ENCODE measurements at regions not wholly inside any gene's neighbourhood (a gene's known extent, or its start where the extent isn't known, plus 50 kb on each side); places are given as distances from the start of the nearest gene placed in this dataset.

- no peak for DNase-seq
Observed at GRCh38 chr3:188046561-188047211, 107.3 kb upstream of the LPP start.

- DNase-seq, result no peak
Observed at GRCh38 chr3:188047536-188047935, 106.4 kb upstream of the LPP start.

GRCh38 chr3:188049606-188050530 is 104.1 kb upstream of the LPP start:
- peak; percentile 15 for DNase-seq

- DNase-seq, result no peak
Observed at GRCh38 chr3:188051801-188052168, 102.2 kb upstream of the LPP start.

GRCh38 chr3:188052169-188053035 is 101.6 kb upstream of the LPP start:
- DNase-seq, result no peak

GRCh38 chr3:188053036-188053340 is 101.0 kb upstream of the LPP start:
- no peak for DNase-seq

GRCh38 chr3:188053710-188054380 is 100.1 kb upstream of the LPP start:
- DNase-seq, result no peak

- no peak for DNase-seq
Observed at GRCh38 chr3:188054541-188054940, 99.4 kb upstream of the LPP start.

GRCh38 chr3:188055388-188055787 is 98.6 kb upstream of the LPP start:
- no peak for DNase-seq

GRCh38 chr3:188057124-188057523 is 96.8 kb upstream of the LPP start:
- DNase-seq, result no peak

GRCh38 chr3:188058569-188059184 is 95.3 kb upstream of the LPP start:
- no peak for DNase-seq

GRCh38 chr3:188059351-188059750 is 94.6 kb upstream of the LPP start:
- DNase-seq, result no peak

- DNase-seq, result no peak
Observed at GRCh38 chr3:188060264-188060835, 93.6 kb upstream of the LPP start.

GRCh38 chr3:188060840-188061544 is 93.0 kb upstream of the LPP start:
- DNase-seq, result peak; percentile 58

GRCh38 chr3:188062216-188062615 is 91.7 kb upstream of the LPP start:
- DNase-seq, result no peak

- DNase-seq, result no peak
Observed at GRCh38 chr3:188064831-188065493, 89.0 kb upstream of the LPP start.

- DNase-seq, result no peak
Observed at GRCh38 chr3:188066141-188066540, 87.8 kb upstream of the LPP start.

- DNase-seq, result no peak
Observed at GRCh38 chr3:188067932-188068331, 86.0 kb upstream of the LPP start.

- no peak for DNase-seq
Observed at GRCh38 chr3:188068342-188068741, 85.6 kb upstream of the LPP start.

GRCh38 chr3:188071636-188072035 is 82.3 kb upstream of the LPP start:
- DNase-seq, result no peak

GRCh38 chr3:188076176-188076575 is 77.8 kb upstream of the LPP start:
- DNase-seq, result no peak
